ENCODE measurements at regions not wholly inside any gene's neighbourhood (a gene's known extent, or its start where the extent isn't known, plus 50 kb on each side); places are given as distances from the start of the nearest gene placed in this dataset.

GRCh38 chr4:173859091-173859713, 329.2 kb upstream of the HAND2 start:
- Mint-ChIP-seq H3K4me1 (no peaks in the 10 kb centered on the region), H3K4me3 (no peak overlapping the region), H3K9me3 (peaks cover 0 to 14% (median 11%) of the 10 kb centered on the region in 3 donors), H3K36me3 (no peaks in the 10 kb centered on the region), H3K27me3 (no peaks in the 10 kb centered on the region), H3K27ac (no peak overlapping the region)

DNA sequence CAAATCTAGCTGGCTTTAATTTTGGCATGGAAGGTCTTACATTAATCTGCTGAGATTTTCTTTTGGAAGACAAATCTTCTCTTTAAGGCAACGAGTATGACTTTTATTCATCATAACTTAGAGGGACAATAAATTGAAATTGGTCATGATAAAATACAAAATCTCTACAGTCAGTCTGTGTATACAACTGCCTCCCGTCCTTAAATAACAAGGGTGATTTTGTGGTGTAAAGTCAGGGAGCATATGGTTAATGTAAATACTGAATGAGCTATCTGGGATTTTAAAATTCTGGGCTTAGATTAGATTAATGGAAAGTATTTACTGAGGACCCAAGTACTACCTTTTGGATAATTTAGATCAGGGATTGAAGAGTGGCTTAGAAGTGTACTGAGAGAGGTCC, 328.4 kb upstream of the HAND2 start:
- Mint-ChIP-seq H3K4me1 (no peaks in the 10 kb centered on the region), H3K9me3 (peaks cover 0 to 9% (median 9%) of the 10 kb centered on the region in 3 donors), H3K27me3 (no peaks in the 10 kb centered on the region), H3K36me3 (no peaks in the 10 kb centered on the region), H3K4me3 (no peak overlapping the region), H3K27ac (no peak overlapping the region)

- no peaks in the 10 kb centered on the region for H3K36me3 Mint-ChIP-seq
- H3K4me3 Mint-ChIP-seq = no peak overlapping the region
- H3K27ac Mint-ChIP-seq = no peak overlapping the region
- no peaks in the 10 kb centered on the region for H3K4me1 Mint-ChIP-seq
- no peaks in the 10 kb centered on the region for H3K27me3 Mint-ChIP-seq
- peaks cover 0 to 9% (median 6%) of the 10 kb centered on the region in 3 donors for H3K9me3 Mint-ChIP-seq
These were observed 327.8 kb upstream of the HAND2 start for GRCh38 chr4:173857828-173858227.

DNA sequence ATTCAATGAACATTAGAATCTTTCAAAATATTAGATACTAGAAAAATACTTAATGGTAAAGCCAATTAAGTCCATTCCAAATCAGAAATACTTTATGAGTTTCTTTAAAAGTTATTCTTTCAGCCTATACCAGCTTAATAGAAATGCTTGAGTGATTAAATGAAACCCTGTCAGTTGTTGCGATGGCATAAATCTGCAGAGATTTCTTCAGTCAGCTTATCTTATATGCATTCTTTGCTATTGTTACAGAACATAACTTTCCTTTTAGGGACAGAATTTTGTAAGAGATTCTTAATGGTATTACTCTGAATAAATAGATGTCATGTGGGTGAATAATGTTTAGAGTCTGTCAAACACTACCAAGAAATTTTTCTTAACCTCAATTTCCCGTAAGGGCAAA, 325.0 kb upstream of the HAND2 start:
- H3K4me3 Mint-ChIP-seq = no peak overlapping the region
- H3K36me3 Mint-ChIP-seq = no peaks in the 10 kb centered on the region
- H3K27me3 Mint-ChIP-seq = no peaks in the 10 kb centered on the region
- peaks cover 0 to 9% (median 6%) of the 10 kb centered on the region in 3 donors for H3K9me3 Mint-ChIP-seq
- no peak overlapping the region for H3K27ac Mint-ChIP-seq
- H3K4me1 Mint-ChIP-seq = no peaks in the 10 kb centered on the region

DNA sequence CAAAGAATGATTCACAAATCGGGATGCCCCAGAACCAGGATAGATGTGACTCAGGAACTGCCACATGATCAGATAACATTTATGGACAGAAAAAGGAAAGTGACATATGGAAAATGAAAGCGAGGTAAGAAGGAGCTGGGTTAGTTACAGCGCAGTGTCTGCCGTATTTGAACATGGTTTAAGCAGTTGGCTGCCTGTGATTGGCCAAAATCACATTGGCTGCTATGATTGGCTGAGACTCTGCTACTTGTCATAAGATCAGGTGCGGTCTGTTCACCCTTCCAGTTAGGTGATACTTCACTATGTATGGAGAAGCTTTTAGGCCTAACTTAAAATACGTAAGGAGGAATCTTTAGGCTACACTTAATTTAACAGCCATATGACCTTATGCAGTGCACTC, 322.7 kb upstream of the HAND2 start:
- Mint-ChIP-seq H3K4me1 (no peaks in the 10 kb centered on the region), H3K9me3 (peaks cover 0 to 4% (median 3%) of the 10 kb centered on the region in 3 donors), H3K4me3 (no peak overlapping the region), H3K27ac (no peak overlapping the region), H3K27me3 (no peaks in the 10 kb centered on the region), H3K36me3 (no peaks in the 10 kb centered on the region)

DNA sequence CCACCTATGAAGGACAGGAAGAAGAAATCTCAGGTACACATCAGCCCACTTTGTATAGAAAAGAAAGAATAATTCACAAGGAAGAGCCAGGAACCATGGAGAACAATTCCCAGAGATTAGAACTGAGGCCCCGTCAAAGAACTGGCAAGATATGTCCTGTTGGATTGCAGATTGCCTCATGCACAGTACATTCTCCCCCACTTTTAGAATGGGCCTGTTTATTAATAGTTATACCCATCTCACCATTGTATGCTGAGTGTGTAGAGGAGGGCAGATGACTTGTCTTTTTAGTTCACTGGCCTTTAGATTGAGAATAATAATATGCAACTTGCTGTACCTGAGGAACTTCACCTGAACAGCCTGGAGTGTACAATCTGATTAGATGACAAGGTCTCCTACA, 315.6 kb upstream of the HAND2 start:
- Mint-ChIP-seq H3K4me1 (no peaks in the 10 kb centered on the region), H3K36me3 (no peaks in the 10 kb centered on the region), H3K9me3 (peaks cover 0 to 12% (median 2%) of the 10 kb centered on the region in 3 donors), H3K4me3 (peak overlapping the region in 1 of 4 donors; percentile 48), H3K27ac (no peak overlapping the region), H3K27me3 (no peaks in the 10 kb centered on the region)

DNA sequence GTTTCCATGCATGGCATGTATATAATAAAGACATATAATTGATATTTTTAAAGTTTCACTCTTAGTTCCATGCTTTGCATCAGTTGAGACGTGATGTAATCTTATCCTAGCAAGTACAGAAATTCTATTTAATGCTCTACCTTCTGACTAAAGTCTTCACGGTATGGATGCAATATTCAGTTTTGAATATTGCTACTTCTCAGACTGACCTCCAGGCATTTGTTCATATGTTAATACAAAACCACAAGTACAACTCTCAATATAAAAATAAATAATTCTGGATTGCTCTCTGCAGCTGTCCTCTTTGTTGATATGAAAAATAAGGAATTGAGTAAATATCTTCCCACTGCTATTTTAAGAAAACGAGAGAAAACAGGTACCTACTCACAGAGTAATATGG, 309.8 kb upstream of the HAND2 start:
- no peaks in the 10 kb centered on the region for H3K4me1 Mint-ChIP-seq
- peaks cover 0 to 12% (median 2%) of the 10 kb centered on the region in 3 donors for H3K9me3 Mint-ChIP-seq
- H3K27ac Mint-ChIP-seq = no peak overlapping the region
- H3K4me3 Mint-ChIP-seq = no peak overlapping the region
- H3K36me3 Mint-ChIP-seq = no peaks in the 10 kb centered on the region
- H3K27me3 Mint-ChIP-seq = no peaks in the 10 kb centered on the region

- Mint-ChIP-seq H3K4me3 (no peak overlapping the region), H3K27me3 (no peaks in the 10 kb centered on the region), H3K4me1 (no peaks in the 10 kb centered on the region), H3K9me3 (peaks cover 0 to 6% (median 2%) of the 10 kb centered on the region in 3 donors), H3K36me3 (no peaks in the 10 kb centered on the region), H3K27ac (no peak overlapping the region)
These were observed 307.5 kb upstream of the HAND2 start for GRCh38 chr4:173837517-173837916.

DNA sequence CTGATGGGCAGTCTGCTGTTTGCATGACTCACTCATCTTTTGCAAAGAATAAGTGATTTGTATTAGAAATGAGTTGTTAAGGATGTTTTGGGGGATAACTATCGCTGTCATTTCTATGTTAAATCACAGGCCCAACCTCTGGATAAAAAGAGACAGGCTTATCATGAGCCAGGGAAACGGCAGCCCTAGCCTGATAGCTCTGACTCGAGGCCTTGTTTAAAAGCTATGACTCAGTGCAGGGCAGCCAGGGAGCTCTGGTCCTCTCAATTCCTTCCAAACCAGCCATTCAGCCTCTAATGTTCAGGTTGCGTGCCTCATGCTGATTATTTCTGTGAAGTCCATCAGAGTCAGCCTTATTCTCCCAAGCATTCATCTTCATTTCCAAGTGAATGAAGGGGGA, 305.9 kb upstream of the HAND2 start:
- Mint-ChIP-seq H3K4me3 (no peak overlapping the region), H3K36me3 (no peaks in the 10 kb centered on the region), H3K4me1 (no peaks in the 10 kb centered on the region), H3K27ac (no peak overlapping the region), H3K9me3 (peaks cover 0 to 2% (median 0%) of the 10 kb centered on the region in 3 donors), H3K27me3 (no peaks in the 10 kb centered on the region)

DNA sequence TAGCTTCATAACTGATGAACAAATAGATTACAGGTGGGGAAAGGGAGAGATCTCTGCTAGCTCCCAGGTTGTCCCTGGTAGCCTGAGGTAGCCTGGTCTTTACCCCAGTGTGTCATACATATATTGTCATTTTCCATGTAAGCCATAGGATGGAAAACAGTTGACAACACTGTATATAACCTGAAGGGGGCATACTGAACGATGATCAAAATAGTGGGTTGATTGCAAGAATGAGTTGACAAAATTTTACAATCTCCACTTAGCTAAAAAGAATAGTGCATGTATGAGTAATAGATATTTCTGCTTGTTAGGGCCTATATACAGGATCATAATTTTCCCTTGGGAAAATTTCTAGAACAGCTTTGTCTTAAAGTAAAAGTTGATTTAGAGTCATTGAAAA, 304.1 kb upstream of the HAND2 start:
- Mint-ChIP-seq H3K9me3 (peaks cover 0 to 3% (median 0%) of the 10 kb centered on the region in 3 donors), H3K4me3 (no peak overlapping the region), H3K27me3 (no peaks in the 10 kb centered on the region), H3K27ac (no peak overlapping the region), H3K36me3 (no peaks in the 10 kb centered on the region), H3K4me1 (no peaks in the 10 kb centered on the region)

- Mint-ChIP-seq H3K9me3 (peaks cover 0 to 3% (median 0%) of the 10 kb centered on the region in 3 donors), H3K27ac (no peak overlapping the region)
These were observed 299.5 kb upstream of the HAND2 start for GRCh38 chr4:173829565-173829964.

DNA sequence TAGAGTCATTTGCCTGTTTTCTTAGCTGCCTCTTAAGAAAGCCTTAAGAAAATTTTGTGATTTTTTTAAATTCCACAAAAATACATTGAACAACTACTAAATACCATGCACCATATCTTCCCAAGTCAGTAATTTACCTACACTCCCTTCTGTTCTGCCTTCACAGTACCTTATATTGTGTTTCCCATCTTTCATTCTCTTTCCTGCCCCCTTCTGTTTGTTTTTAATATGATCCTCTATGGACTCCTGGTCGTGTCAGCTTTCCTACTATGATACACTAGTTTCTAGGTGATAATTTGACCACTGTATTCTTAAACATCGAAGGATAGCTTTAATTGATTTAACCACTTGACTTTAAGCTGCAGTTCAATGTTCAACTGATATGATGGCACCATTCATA, 297.7 kb upstream of the HAND2 start:
- H3K27ac Mint-ChIP-seq = no peak overlapping the region
- H3K27me3 Mint-ChIP-seq = no peaks in the 10 kb centered on the region
- no peak overlapping the region for H3K4me3 Mint-ChIP-seq
- peaks cover 0 to 2% (median 0%) of the 10 kb centered on the region in 3 donors for H3K9me3 Mint-ChIP-seq
- H3K4me1 Mint-ChIP-seq = no peaks in the 10 kb centered on the region
- H3K36me3 Mint-ChIP-seq = no peaks in the 10 kb centered on the region

More at GRCh38 chr4:173829565-173829964, 299.5 kb upstream of the HAND2 start:
- Mint-ChIP-seq H3K36me3 (no peaks in the 10 kb centered on the region), H3K27me3 (no peaks in the 10 kb centered on the region), H3K4me3 (no peak overlapping the region), H3K4me1 (no peaks in the 10 kb centered on the region)

GRCh38 chr4:173821876-173822275, 291.8 kb upstream of the HAND2 start:
- Mint-ChIP-seq H3K4me1 (peaks cover 0 to 1% (median 0%) of the 10 kb centered on the region in 3 donors), H3K27ac (no peak overlapping the region), H3K27me3 (no peaks in the 10 kb centered on the region), H3K4me3 (no peak overlapping the region), H3K36me3 (no peaks in the 10 kb centered on the region), H3K9me3 (no peaks in the 10 kb centered on the region)

- H3K27me3 Mint-ChIP-seq = no peaks in the 10 kb centered on the region
- peaks cover 0 to 1% (median 0%) of the 10 kb centered on the region in 3 donors for H3K4me1 Mint-ChIP-seq
- no peak overlapping the region for H3K27ac Mint-ChIP-seq
- H3K9me3 Mint-ChIP-seq = no peaks in the 10 kb centered on the region
- H3K4me3 Mint-ChIP-seq = no peak overlapping the region
- no peaks in the 10 kb centered on the region for H3K36me3 Mint-ChIP-seq
These were observed 291.0 kb upstream of the HAND2 start for GRCh38 chr4:173821036-173821435.

DNA sequence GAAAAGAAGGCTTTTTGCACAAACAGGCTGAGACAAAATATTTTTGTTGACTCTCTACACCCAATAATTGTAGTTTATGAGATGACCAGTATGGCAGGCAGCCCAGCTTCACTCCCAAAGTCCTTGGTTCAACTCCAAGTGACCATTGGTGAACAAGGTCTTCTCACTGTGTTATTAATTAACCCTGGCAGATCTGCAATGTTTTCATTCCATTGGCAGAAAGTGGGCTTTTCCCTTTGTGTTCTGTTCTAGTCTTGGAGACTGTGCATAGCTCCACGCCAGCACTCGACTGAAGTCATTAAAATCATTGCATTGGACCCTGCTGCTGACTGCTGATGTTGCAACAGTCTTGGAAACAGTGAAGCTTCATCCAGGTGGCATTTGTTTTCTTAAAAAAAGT, 277.3 kb upstream of the HAND2 start:
- H3K36me3 Mint-ChIP-seq = no peaks in the 10 kb centered on the region
- H3K4me1 Mint-ChIP-seq = no peaks in the 10 kb centered on the region
- H3K27me3 Mint-ChIP-seq = no peaks in the 10 kb centered on the region
- no peaks in the 10 kb centered on the region for H3K9me3 Mint-ChIP-seq
- H3K27ac Mint-ChIP-seq = no peak overlapping the region
- no peak overlapping the region for H3K4me3 Mint-ChIP-seq

DNA sequence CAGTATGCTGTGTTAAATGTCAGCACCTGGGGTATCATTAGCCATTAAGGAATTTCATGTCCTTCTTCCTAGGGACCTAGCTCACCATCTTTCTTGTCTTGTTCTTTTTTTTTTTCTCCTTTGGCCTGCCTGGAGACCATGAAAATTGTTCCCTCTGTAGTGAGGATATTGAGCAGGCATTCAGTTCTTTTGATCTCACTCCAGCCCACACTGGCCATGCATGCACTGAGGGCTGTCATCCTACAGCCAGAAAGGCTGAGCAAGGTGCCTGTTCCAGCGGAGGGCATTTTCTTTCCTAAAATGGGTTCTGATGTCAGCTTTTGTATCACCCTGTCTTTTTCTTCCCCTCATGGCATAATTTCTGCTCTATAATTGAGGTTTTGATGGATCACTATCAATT, 275.9 kb upstream of the HAND2 start:
- H3K4me1 Mint-ChIP-seq = no peaks in the 10 kb centered on the region
- peak overlapping the region in 1 of 4 donors; percentile 43 for H3K4me3 Mint-ChIP-seq
- no peak overlapping the region for H3K27ac Mint-ChIP-seq
- H3K9me3 Mint-ChIP-seq = peaks cover 0 to 1% (median 0%) of the 10 kb centered on the region in 3 donors
- no peaks in the 10 kb centered on the region for H3K36me3 Mint-ChIP-seq
- H3K27me3 Mint-ChIP-seq = no peaks in the 10 kb centered on the region

All from IgD-negative memory B cell (primary cell).